ENCODE measurements at regions not wholly inside any gene's neighbourhood (a gene's known extent, or its start where the extent isn't known, plus 50 kb on each side); places are given as distances from the start of the nearest gene placed in this dataset.
"Not testable (repeated sequence)": the region's sequence is repeated elsewhere in the genome, so short reads cannot be mapped to it uniquely, and the experiment has no call there.

- no peak for DNase-seq
These were observed 1043.2 kb upstream of the WWC1 start for GRCh38 chr5:167248257-167248656.

GRCh38 chr5:167250996-167251395 lies 1040.4 kb upstream of the WWC1 start:
- DNase-seq: no peak

DNA sequence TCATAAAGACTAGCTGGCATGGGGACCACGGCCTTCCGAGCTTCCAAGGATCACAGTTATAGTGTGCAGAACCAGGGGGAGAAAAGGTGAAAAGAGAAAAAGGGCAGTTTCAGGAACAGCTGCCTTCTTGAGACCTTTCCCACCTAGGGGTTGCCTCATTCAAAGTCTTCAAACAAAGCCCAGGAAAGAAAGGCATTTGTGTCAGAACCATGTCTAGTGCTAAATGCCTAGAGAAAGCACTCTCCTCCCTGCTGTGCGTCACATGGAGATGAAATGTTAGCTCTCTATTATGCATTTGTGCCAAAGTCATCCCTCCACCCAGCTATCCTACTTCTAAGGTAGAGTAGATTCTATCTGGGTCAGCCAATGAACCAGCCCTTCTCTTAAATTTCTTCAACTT lies 1037.3 kb upstream of the WWC1 start:
- DNase-seq: no peak

- no peak for DNase-seq
These were observed 1035.5 kb upstream of the WWC1 start for GRCh38 chr5:167255926-167256325.

DNA sequence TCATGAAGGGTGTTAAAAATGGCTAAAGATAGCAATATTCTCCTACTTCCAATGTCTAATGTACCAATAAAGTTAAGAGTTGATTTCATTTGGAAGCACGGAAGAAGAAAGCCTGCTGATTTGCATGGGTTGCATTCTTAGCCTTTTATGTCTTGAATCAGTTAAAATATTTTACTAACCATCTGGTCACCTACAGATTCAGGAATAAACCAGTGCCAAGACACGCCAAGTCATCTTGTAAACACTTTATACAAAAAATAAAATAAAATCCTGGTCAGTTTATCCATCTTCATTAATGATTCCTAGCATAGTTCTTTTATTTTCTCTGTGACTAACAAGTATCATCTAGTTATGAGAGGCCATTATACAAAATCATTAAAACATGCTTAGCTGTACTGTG lies 1031.6 kb upstream of the WWC1 start:
- no peak for DNase-seq

- DNase-seq: no peak
These were observed 1029.9 kb upstream of the WWC1 start for GRCh38 chr5:167261309-167262100.

DNA sequence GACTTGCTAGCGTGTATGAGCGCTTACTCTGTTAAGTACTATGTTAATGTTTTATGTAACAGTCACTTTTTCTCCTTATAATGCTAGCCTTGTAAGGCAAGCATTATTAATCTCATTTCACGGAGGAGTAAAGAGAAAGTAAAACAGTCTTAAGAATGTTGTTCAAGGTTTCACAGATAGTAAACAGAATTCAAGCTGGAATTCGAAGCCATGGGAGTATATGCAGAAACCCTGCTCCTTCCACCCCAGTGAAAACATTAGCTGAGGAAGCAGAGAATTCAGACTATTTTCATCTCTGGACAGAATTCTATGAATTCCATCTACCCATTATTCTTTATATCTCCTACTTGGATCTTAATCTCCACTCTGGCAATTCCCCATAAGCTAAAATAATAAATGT lies 1028.3 kb upstream of the WWC1 start:
- no peak for DNase-seq

- no peak for DNase-seq
These were observed 1027.1 kb upstream of the WWC1 start for GRCh38 chr5:167264348-167264747.

DNA sequence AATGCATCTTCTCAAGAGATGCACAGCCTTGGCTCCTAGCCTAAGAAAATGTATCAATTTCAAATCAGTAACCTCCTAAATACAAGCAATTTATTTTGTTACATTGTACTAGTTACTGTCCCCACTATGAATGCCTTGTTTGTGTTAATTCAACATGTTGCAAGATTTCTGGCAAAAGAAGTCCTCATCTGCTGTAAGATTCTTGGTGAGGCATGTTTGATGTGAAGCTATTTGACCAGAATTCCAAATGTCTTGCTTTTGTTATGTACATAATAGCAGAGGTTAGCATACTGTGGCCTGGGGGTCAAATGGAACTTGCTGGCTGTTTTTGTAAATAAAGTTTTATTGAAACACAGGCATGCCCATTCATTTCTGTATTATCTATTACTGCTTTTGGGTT lies 1023.1 kb upstream of the WWC1 start:
- DNase-seq: no peak

- DNase-seq: no peak
These were observed 1022.3 kb upstream of the WWC1 start for GRCh38 chr5:167269146-167269545.

DNA sequence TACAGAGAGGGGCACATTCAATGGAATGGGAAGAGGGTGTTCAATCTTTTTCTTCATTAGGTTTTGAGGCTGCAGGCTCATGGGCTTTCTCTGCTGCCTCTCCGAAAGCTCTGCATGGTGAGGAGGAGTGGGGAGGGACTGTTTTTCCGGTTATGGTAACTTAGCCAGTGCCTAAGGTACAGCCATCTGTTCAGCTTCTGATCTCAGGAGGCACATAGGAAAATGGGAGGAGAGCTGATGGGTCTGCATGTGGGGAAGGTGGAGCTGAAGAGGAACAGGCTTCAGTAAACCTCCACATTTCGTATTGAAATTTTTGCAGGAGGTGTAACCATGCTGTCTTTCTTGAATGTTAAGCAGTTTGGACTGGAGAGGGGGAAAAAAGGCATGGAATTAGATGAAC lies 1020.4 kb upstream of the WWC1 start:
- DNase-seq: no peak

GRCh38 chr5:167271511-167271910 lies 1019.9 kb upstream of the WWC1 start:
- DNase-seq: no peak

GRCh38 chr5:167280111-167280510 lies 1011.3 kb upstream of the WWC1 start:
- no peak for DNase-seq

GRCh38 chr5:167281925-167282324 lies 1009.5 kb upstream of the WWC1 start:
- DNase-seq: no peak

GRCh38 chr5:167283691-167284090 lies 1007.8 kb upstream of the WWC1 start:
- DNase-seq: no peak

- no peak for DNase-seq
These were observed 1007.1 kb upstream of the WWC1 start for GRCh38 chr5:167284222-167284890.

DNA sequence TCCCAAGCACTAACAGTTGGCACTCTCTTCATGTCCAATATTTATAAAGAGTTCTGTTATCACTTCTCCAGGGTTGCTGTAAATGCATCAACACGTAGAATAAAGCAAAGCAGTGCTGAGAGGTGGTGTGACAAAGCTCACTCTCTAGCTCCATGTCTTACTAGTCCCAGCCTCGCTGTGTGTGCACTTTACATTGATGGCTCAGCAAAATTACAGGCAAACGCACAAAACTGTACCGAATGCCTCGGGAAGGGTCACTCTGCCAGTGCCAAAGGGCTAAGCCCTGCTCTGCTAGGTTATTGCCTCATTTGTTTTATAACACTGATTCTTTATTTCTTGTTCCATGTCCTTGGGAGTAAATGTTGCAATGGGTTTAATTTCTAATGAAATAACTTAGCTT lies 1005.9 kb upstream of the WWC1 start:
- DNase-seq: no peak

- no peak for DNase-seq
These were observed 1004.6 kb upstream of the WWC1 start for GRCh38 chr5:167286891-167287290.

DNA sequence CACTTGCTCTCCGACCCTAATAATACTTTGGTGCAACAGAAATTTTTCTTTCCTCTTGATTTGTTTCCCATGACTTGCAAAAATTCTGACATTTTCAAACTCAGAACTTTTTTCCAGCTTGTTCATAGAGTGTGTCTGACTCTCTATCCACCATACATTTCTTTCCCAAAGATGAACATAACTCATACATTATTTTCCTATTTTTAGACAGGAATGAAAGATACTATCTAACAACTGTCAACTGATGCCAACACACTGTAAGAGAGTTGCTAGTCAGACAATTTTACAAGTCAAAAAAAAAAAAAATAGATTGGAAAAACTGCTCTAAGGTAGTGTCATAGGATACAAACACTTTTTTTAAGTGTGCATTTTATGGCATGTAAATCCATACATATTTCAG lies 1001.0 kb upstream of the WWC1 start:
- no peak for DNase-seq

DNA sequence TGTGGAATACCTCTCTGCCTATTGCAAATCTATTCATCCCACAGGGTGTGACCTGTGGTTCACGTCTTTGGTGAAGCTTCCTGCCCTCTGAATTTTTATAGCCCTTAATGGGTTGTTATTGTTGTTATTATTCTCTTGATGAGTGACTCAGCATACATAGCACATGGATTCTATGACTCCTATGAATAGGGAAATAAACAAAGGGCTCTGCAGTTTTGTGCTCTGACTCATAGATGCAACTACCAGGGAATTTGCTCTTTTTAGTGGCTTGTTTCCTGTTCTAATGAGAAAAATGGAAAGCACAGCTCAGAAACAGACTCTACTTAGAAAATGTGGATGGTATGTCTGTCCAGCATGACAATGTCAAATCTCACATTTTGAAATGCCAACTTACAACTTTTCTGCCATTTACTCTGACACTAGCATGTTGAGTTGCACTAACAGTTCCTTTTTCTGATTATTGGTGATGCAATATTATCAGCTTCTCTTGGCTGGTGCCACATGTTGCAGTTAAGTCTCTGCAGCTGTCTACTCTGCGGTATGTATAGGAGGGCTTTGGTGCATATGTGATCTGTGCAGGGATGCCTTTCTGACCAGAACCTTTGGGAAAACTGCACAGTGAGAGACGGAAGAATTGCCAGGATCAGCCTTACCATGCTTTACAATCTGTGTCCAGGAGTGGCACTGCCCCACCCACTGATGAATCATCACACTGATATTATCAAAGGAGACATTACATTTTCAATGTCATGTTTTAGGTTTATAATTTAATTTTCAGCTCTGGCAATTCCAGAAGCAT lies 996.4 kb upstream of the WWC1 start:
- no peak for DNase-seq

DNA sequence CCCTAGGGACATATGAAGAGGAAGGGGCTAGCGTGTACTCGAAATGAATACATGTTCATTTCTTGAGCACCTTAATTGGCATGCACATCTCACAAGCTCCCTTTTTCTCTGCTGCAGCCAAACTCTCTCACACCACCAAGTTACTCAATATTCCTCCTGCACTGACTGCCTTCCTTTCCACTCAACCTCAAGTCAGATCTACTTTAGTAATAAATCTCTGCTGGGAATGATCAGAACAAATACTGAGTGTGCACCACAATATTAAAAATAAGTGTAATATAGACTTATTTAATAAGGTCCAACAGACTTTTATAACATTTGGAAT lies 995.8 kb upstream of the WWC1 start:
- no peak for DNase-seq

- no peak for DNase-seq
These were observed 995.4 kb upstream of the WWC1 start for GRCh38 chr5:167296066-167296465.

DNA sequence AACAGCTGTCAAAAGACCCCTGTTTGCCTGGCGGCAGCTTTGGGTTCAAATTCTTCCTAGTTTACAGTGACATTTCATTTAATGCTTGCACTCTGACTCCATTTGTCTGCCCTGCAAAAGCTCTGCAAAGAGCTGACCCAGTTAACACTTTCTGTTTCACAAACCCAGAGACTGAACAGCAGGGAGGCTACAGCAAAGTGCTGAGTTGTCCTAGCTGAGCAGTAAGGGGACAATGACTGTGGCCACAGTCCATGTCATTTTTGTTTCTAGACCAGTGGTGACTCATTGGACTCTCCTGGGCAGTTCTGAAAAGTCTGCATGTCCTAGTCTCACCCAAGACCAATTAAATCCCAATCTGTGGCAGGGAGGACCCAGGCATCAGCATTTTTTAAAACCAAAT lies 994.8 kb upstream of the WWC1 start:
- DNase-seq: no peak

DNA sequence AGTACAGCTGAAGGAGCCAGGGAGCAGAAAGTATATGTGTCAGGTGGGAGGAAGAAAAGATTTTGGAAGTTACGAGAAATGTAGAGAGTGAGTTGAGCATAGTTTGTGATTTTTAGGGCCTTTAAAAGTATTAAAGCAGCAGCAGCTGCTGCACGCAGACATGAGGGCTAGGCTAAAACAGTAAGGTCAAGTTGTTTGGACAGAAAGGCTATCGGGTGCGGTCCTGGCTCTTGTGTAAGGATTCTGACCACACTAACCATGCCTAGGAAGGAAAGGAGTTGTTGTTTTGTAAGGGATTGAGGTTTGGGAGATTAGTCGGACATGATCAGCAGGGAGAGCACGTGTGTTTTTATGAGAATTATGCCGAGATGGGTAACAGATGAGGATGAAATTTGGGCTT lies 991.6 kb upstream of the WWC1 start:
- DNase-seq: not testable (repeated sequence)
